ENCODE measurements at regions not wholly inside any gene's neighbourhood (a gene's known extent, or its start where the extent isn't known, plus 50 kb on each side); places are given as distances from the start of the nearest gene placed in this dataset.

GRCh38 chr7:417973-418601, 101.6 kb downstream of the PDGFA start:
- peaks cover 2 to 6% (median 4%) of the 10 kb centered on the region in 5 donors for H3K9me3 Mint-ChIP-seq
- Histone ChIP-seq H3K27me3 (ENCODE audit: insufficient read depth, low read length, poor library complexity, severe bottlenecking) (no peaks in the 10 kb centered on the region), H3K4me3 (ENCODE audit: low read length) (no peak overlapping the region), H3K27ac (ENCODE audit: low read depth, low read length) (no peak overlapping the region), H3K4me1 (ENCODE audit: insufficient read depth, low read length) (no peaks in the 10 kb centered on the region), H3K36me3 (ENCODE audit: insufficient read depth, low read length) (no peaks in the 10 kb centered on the region), H3K9me3 (ENCODE audit: low read length) (peaks cover 5% of the 10 kb centered on the region)
- peaks cover 0 to 5% (median 3%) of the 10 kb centered on the region in 3 donors for H3K36me3 Mint-ChIP-seq
- no peaks in the 10 kb centered on the region for H3K4me1 Mint-ChIP-seq
- H3K27ac Mint-ChIP-seq = peak overlapping the region in 1 of 8 donors; percentile 32
- DNase-seq = no peak
- ChIA-PET CTCF (no interaction called here), POLR2A (no interaction called here)
- H3K4me3 Mint-ChIP-seq = no peak overlapping the region
- no peaks in the 10 kb centered on the region for H3K27me3 Mint-ChIP-seq

GRCh38 chr7:418636-419280, 100.9 kb downstream of the PDGFA start:
- POLR2A ChIA-PET = no interaction called here

DNA sequence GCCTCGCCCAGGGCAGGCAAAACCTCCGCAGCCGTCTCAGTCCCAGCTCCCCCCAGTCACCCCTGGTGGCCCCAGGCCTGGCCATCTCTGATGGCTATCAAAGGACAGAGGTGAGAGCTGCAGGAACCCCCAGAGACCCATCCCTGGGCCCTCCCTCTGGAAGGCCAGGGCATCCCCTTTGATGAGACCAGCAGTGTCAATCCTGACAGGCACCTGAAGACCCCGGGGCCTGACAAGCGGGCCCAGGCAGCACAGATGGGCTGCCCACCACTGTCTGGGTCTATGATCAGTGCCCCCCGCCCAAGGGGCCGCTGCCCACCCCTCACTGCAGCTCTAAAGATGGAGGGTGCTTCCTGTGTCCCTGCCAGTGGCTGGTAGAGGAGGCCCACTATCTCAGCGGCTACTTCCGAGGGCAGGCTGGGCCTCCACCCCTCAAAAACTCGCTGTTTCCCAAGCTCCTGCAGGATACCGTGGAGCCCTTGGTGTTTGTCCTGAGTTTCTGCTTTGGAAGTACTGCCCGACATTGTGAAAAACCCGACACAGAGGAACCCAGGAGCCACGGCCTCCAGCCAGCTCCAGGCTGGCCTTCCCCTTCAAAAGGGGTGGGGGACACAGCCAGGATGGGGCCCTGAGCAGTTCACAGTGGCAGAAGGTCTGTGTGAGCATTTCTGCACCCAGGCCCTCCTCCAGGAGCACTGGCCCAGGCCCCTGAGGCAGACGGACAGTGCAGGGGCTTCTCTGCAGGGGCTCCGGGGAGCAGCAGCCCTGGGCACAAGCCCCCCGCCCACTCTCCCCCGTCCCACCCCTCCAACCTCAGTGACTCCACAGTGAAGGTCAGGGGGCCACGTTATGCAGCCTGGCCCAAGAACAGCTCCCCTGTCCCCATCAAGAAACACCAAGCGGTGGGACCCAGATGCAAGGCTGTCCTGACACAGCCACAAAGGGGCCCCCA, 99.2 kb downstream of the PDGFA start:
- CTCF ChIA-PET = no interaction called here
- H3K36me3 ChIP-seq (ENCODE audit: insufficient read depth, low read length) = no peaks in the 10 kb centered on the region
- H3K4me1 Mint-ChIP-seq = no peaks in the 10 kb centered on the region
- H3K4me3 Mint-ChIP-seq = no peak overlapping the region
- H3K27me3 Mint-ChIP-seq = no peaks in the 10 kb centered on the region
- H3K27me3 ChIP-seq (ENCODE audit: insufficient read depth, low read length, poor library complexity, severe bottlenecking) = no peaks in the 10 kb centered on the region
- peaks cover 2 to 6% (median 4%) of the 10 kb centered on the region in 5 donors for H3K9me3 Mint-ChIP-seq
- DNase-seq = peak in 1 of 5 donors; percentile 30
- peaks cover 0 to 5% (median 3%) of the 10 kb centered on the region in 3 donors for H3K36me3 Mint-ChIP-seq
- POLR2A ChIA-PET = no interaction called here
- no peak overlapping the region for H3K4me3 ChIP-seq (ENCODE audit: low read length)
- H3K4me1 ChIP-seq (ENCODE audit: insufficient read depth, low read length) = no peaks in the 10 kb centered on the region
- H3K9me3 ChIP-seq (ENCODE audit: low read length) = peaks cover 5% of the 10 kb centered on the region
- no peak overlapping the region for H3K27ac Mint-ChIP-seq
- H3K27ac ChIP-seq (ENCODE audit: low read depth, low read length) = no peak overlapping the region

More at GRCh38 chr7:418636-419280, 100.9 kb downstream of the PDGFA start:
- H3K36me3 Mint-ChIP-seq = peaks cover 0 to 5% (median 3%) of the 10 kb centered on the region in 3 donors
- H3K4me3 Mint-ChIP-seq = no peak overlapping the region
- CTCF ChIA-PET = no interaction called here
- no peaks in the 10 kb centered on the region for H3K4me1 Mint-ChIP-seq
- no peak for DNase-seq
- H3K27ac Mint-ChIP-seq = no peak overlapping the region
- H3K9me3 Mint-ChIP-seq = peaks cover 2 to 6% (median 4%) of the 10 kb centered on the region in 5 donors
- Histone ChIP-seq H3K36me3 (ENCODE audit: insufficient read depth, low read length) (no peaks in the 10 kb centered on the region), H3K27me3 (ENCODE audit: insufficient read depth, low read length, poor library complexity, severe bottlenecking) (no peaks in the 10 kb centered on the region), H3K9me3 (ENCODE audit: low read length) (peaks cover 5% of the 10 kb centered on the region), H3K4me3 (ENCODE audit: low read length) (no peak overlapping the region), H3K27ac (ENCODE audit: low read depth, low read length) (no peak overlapping the region), H3K4me1 (ENCODE audit: insufficient read depth, low read length) (no peaks in the 10 kb centered on the region)
- no peaks in the 10 kb centered on the region for H3K27me3 Mint-ChIP-seq

DNA sequence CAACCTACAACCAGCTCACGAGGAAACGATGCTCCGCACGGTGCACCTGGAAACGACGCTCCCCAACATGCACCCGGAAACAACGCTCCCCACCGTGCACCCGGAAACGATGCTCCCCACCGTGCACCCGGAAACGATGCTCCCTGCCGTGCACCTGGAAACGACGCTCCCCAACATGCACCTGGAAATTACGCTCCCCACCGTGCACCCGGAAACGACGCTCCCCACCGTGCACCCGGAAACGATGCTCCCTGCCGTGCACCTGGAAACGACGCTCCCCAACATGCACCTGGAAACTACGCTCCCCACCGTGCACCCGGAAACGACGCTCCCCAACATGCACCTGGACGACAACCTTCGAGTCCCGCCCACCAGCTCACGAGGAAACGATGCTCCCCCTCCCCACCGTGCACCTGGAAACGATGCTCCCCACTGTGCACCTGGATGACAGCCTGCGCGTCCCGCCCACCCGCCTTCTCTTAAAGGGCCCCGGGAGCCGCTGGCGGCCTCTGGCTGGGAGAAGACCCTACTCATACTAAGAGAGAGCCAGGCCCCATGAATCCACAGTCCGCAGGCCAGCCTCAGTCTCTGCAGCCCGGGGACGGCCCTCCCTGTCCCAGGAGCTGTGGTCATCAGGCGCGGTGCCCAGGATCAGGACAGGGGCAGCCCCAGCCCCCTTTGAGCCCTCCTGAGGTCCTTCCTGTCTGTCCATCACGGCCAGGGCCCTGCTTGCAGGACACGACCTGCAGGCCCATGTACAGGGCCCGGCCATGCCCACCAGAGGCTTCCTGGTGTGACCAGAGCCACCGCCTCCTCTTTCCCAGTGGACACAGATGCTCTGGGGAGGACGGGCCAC, 98.3 kb downstream of the PDGFA start:
- ChIA-PET CTCF (no interaction called here), POLR2A (no interaction called here)
- peak overlapping the region in 1 of 7 donors; percentile 66 for H3K4me3 Mint-ChIP-seq
- H3K36me3 ChIP-seq (ENCODE audit: insufficient read depth, low read length) = no peaks in the 10 kb centered on the region
- no peak for DNase-seq
- H3K4me3 ChIP-seq (ENCODE audit: low read length) = no peak overlapping the region
- H3K36me3 Mint-ChIP-seq = peaks cover 0 to 5% (median 3%) of the 10 kb centered on the region in 3 donors
- H3K4me1 ChIP-seq (ENCODE audit: insufficient read depth, low read length) = no peaks in the 10 kb centered on the region
- H3K9me3 Mint-ChIP-seq = peaks cover 2 to 6% (median 4%) of the 10 kb centered on the region in 5 donors
- H3K9me3 ChIP-seq (ENCODE audit: low read length) = peaks cover 5% of the 10 kb centered on the region
- no peaks in the 10 kb centered on the region for H3K27me3 Mint-ChIP-seq
- no peaks in the 10 kb centered on the region for H3K4me1 Mint-ChIP-seq
- H3K27ac ChIP-seq (ENCODE audit: low read depth, low read length) = no peak overlapping the region
- H3K27me3 ChIP-seq (ENCODE audit: insufficient read depth, low read length, poor library complexity, severe bottlenecking) = no peaks in the 10 kb centered on the region
- no peak overlapping the region for H3K27ac Mint-ChIP-seq

GRCh38 chr7:422191-422885, 97.3 kb downstream of the PDGFA start:
- H3K27ac Mint-ChIP-seq = peak overlapping the region in 1 of 8 donors; percentile 15
- DNase-seq = no peak
- Histone ChIP-seq H3K27me3 (ENCODE audit: insufficient read depth, low read length, poor library complexity, severe bottlenecking) (no peaks in the 10 kb centered on the region), H3K4me3 (ENCODE audit: low read length) (no peak overlapping the region), H3K4me1 (ENCODE audit: insufficient read depth, low read length) (no peaks in the 10 kb centered on the region), H3K9me3 (ENCODE audit: low read length) (peaks cover 5% of the 10 kb centered on the region), H3K27ac (ENCODE audit: low read depth, low read length) (no peak overlapping the region), H3K36me3 (ENCODE audit: insufficient read depth, low read length) (no peaks in the 10 kb centered on the region)
- CTCF ChIA-PET = no interaction called here
- H3K4me1 Mint-ChIP-seq = no peaks in the 10 kb centered on the region
- POLR2A ChIA-PET = no interaction called here
- peaks cover 0 to 5% (median 3%) of the 10 kb centered on the region in 3 donors for H3K36me3 Mint-ChIP-seq
- H3K27me3 Mint-ChIP-seq = no peaks in the 10 kb centered on the region
- peaks cover under 1 to 6% (median 4%) of the 10 kb centered on the region in 5 donors for H3K9me3 Mint-ChIP-seq
- no peak overlapping the region for H3K4me3 Mint-ChIP-seq

DNA sequence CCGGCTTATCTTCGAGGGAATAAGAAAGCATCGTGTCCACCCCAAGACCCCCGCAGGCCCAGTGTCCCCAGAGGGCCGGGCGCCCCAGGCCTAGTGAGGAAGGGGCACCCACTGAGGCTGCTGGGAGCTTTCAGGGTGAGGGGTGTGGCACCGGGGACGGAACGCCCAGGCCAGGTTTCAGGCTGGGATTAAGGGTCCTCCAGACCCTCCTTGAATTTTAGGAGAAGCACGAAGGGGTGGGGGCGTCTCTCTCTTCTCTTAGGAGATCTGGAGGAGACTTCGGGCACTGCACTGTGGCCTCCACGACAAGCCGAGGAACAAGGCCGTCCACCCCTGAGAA, 96.8 kb downstream of the PDGFA start:
- peaks cover 0 to 5% (median 4%) of the 10 kb centered on the region in 5 donors for H3K9me3 Mint-ChIP-seq
- ChIA-PET CTCF (no interaction called here), POLR2A (no interaction called here)
- no peaks in the 10 kb centered on the region for H3K36me3 ChIP-seq (ENCODE audit: insufficient read depth, low read length)
- no peak overlapping the region for H3K4me3 ChIP-seq (ENCODE audit: low read length)
- no peaks in the 10 kb centered on the region for H3K4me1 ChIP-seq (ENCODE audit: insufficient read depth, low read length)
- peaks cover 3% of the 10 kb centered on the region for H3K9me3 ChIP-seq (ENCODE audit: low read length)
- H3K36me3 Mint-ChIP-seq = peaks cover 0 to 5% (median 3%) of the 10 kb centered on the region in 3 donors
- no peaks in the 10 kb centered on the region for H3K27me3 Mint-ChIP-seq
- H3K27ac Mint-ChIP-seq = no peak overlapping the region
- H3K4me3 Mint-ChIP-seq = no peak overlapping the region
- no peak for DNase-seq
- no peaks in the 10 kb centered on the region for H3K27me3 ChIP-seq (ENCODE audit: insufficient read depth, low read length, poor library complexity, severe bottlenecking)
- H3K27ac ChIP-seq (ENCODE audit: low read depth, low read length) = no peak overlapping the region
- no peaks in the 10 kb centered on the region for H3K4me1 Mint-ChIP-seq

DNA sequence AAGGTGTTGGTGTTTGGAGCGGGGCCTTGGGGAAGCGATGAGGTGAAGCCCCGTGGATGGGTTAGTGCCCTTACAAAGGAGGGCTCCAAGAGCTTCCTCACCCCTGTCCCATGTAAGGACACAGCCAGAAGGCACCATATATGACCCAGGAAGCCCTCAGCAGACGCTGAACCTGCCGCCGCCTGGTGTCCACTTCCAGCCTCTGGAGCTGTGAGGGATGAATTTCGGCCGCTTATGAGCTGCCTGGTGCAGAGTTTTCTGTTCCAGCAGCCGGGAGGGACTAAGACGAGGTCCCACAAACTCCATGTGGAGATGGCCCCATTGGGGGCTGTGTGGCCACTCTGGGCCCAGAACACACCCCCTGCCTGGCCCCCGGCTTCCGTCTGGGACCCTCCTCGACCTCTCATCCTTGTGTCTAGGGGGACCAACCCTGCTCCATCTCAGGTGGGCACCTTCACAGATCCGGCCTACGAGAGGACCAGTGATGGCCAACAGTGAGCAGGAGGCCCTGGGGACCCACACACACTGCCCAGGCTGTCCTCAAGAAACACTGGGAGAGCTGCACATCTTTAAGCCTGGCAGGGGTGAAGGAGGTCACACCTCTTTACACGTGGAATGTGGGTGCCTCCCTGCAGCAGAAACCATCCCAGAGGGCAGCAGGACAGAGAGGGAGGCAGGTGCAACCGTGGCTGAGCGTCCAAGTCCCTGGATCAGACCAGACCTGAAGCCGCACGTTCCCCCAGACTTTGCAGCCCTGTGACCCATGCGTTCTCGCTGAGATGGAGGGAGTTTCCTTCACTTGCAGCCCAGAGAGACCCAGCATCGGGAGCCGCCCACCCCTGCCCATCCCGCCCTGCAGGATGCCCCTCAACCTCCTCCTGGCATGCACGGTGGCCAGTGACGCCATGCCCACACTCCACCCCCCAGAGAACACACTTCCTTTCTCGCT, 96.1 kb downstream of the PDGFA start:
- ChIA-PET CTCF (no interaction called here), POLR2A (no interaction called here)
- H3K36me3 ChIP-seq (ENCODE audit: insufficient read depth, low read length) = no peaks in the 10 kb centered on the region
- H3K27ac ChIP-seq (ENCODE audit: low read depth, low read length) = no peak overlapping the region
- no peak overlapping the region for H3K4me3 Mint-ChIP-seq
- H3K4me1 ChIP-seq (ENCODE audit: insufficient read depth, low read length) = no peaks in the 10 kb centered on the region
- no peak overlapping the region for H3K4me3 ChIP-seq (ENCODE audit: low read length)
- DNase-seq = no peak
- no peaks in the 10 kb centered on the region for H3K9me3 Mint-ChIP-seq
- no peaks in the 10 kb centered on the region for H3K36me3 Mint-ChIP-seq
- no peak overlapping the region for H3K27ac Mint-ChIP-seq
- H3K4me1 Mint-ChIP-seq = no peaks in the 10 kb centered on the region
- no peaks in the 10 kb centered on the region for H3K27me3 ChIP-seq (ENCODE audit: insufficient read depth, low read length, poor library complexity, severe bottlenecking)
- H3K27me3 Mint-ChIP-seq = no peaks in the 10 kb centered on the region
- no peaks in the 10 kb centered on the region for H3K9me3 ChIP-seq (ENCODE audit: low read length)
